Esophagus muscularis mucosa (tissue), 4 donors: ENCODE measurements at regions not wholly inside any gene's neighbourhood (a gene's known extent, or its start where the extent isn't known, plus 50 kb on each side); places are given as distances from the start of the nearest gene placed in this dataset.

Experiments used
- EP300 ChIP-seq: sonication (generic); formaldehyde crosslinking; IDR thresholded peaks from one replicate; pipeline ENCODE4 v1.6.1; 2017; ENCODE audit warnings: antibody characterized with exemption
- POLR2AphosphoS5 ChIP-seq, 2 donors: sonication (generic); formaldehyde crosslinking; IDR thresholded peaks; one replicate each; pipeline ENCODE4 v1.6.1; 2017; ENCODE audit warnings: antibody characterized with exemption in 2 of 2
- TF ChIP-seq, protein P1 (sequence below), 3 experiments: fragments of 200-600 bp in 2 of 3; fragments of 450-650 bp in 1 of 3; sonication (generic) in 2 of 3; IDR thresholded peaks; one replicate each; pipeline ENCODE4 v1.5.1; 2017 to 2019; ENCODE audit warnings: antibody characterized with exemption in 3 of 3, mild to moderate bottlenecking in 2 of 3, moderate library complexity in 1 of 3

GRCh38 chr2:186349508-186349907, 136.6 kb upstream of the ZC3H15 start:
- TF ChIP-seq, protein P1, sequence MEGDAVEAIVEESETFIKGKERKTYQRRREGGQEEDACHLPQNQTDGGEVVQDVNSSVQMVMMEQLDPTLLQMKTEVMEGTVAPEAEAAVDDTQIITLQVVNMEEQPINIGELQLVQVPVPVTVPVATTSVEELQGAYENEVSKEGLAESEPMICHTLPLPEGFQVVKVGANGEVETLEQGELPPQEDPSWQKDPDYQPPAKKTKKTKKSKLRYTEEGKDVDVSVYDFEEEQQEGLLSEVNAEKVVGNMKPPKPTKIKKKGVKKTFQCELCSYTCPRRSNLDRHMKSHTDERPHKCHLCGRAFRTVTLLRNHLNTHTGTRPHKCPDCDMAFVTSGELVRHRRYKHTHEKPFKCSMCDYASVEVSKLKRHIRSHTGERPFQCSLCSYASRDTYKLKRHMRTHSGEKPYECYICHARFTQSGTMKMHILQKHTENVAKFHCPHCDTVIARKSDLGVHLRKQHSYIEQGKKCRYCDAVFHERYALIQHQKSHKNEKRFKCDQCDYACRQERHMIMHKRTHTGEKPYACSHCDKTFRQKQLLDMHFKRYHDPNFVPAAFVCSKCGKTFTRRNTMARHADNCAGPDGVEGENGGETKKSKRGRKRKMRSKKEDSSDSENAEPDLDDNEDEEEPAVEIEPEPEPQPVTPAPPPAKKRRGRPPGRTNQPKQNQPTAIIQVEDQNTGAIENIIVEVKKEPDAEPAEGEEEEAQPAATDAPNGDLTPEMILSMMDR (IDR thresholded peaks at IDR 0.05): no peak
- TF ChIP-seq POLR2AphosphoS5 (IDR thresholded peaks at IDR 0.05) (no peak), EP300 (no peak)
